ENCODE measurements at regions not wholly inside any gene's neighbourhood (a gene's known extent, or its start where the extent isn't known, plus 50 kb on each side); places are given as distances from the start of the nearest gene placed in this dataset.

DNA sequence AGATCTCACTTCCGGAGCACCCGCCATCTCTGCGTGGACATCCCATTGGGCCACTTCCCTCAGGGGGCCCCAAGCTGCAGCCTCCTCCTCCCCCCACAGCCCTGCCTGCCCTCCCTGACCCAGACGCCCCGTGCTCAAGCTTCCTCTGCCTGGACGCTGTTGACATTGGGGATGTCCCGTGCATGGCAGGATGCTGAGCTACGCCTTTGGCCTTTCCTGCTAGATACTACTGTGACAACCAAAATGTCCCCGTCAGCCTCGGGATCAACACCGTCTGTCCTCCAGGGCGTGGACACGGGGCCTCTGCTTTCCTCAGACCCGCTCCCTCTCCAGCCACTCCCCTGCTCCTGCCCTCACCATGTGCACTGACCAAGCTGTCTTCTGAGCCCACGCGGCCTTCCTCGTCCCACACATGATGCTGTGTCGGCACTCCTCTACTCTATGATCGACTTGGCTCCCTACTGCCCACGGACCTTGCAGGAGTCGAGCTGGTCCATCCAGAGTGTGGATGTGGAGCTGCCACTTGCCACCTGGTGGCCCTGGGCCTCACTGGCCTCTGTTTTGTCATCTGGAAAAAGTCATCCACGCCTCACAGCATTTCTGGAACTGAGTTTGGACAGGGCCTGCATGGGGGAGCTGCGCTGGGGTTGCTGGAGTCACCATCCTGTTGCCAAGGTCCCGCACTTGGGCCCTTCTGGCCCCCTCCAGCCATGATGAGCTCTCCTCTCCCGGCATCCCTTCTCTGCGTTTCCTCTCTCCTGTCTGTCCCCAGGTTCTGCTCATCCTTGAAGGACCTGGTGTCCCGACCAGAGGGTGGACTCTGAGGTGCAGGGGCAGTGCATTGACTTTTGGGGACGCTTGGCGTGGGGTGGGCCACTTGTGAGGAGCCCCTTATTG is 221.7 kb upstream of the CIBAR2 start:
- no peak overlapping the region for H2BK15ac ChIP-seq (ENCODE audit: low read depth, low read length)
- no peaks in the 10 kb centered on the region for H3K36me3 ChIP-seq (ENCODE audit: control insufficient read depth, insufficient read depth, low read length)
- ATAC-seq (ENCODE audit: low read depth) (no peak), DNase-seq (no peak)
- ChIA-PET CTCF (no interaction called here), POLR2A (ENCODE audit: unreplicated experiment) (no interaction called here)
- peaks cover 12% of the 10 kb centered on the region; the same call in 1 of the 2 replicates for H3K4me1 ChIP-seq (ENCODE audit: control insufficient read depth, insufficient read depth, low read length)
- no peaks in the 10 kb centered on the region for H3K27me3 ChIP-seq (ENCODE audit: control insufficient read depth, insufficient read depth, low read length)
- no peak overlapping the region for H2BK5ac ChIP-seq (ENCODE audit: low read depth, low read length, poor library complexity, severe bottlenecking)
- H2AK5ac ChIP-seq (ENCODE audit: low read depth, low read length) = 0 out of 2 replicates have a peak overlapping the region, but pooled peaks have one; percentile 10
- H3K4ac ChIP-seq (ENCODE audit: low read depth, low read length) = no peak overlapping the region
- no peaks in the 10 kb centered on the region for H3K9me3 ChIP-seq (ENCODE audit: control insufficient read depth, insufficient read depth, low read length)
- dilution Hi-C loops (cut with HindIII; ENCODE audit: low sequenced_read_pairs, unreplicated experiment) (no loop called here), in situ Hi-C loops (cut with MboI; ENCODE audit: low sequenced_read_pairs) (no loop called here), intact Hi-C loops (cut with micrococcal nuclease) (no loop called here)
- H4K91ac ChIP-seq (ENCODE audit: insufficient read depth, low read depth, low read length) = no peak overlapping the region
- H4K5ac ChIP-seq (ENCODE audit: low read depth, low read length) = no peak overlapping the region
- no peak overlapping the region for H2BK120ac ChIP-seq (ENCODE audit: low read depth, low read length)
- no peak overlapping the region for H2AFZ ChIP-seq (replicated peaks; ENCODE audit: low read length, poor library complexity)
- no peak overlapping the region for H3K27ac ChIP-seq (ENCODE audit: insufficient read depth, low read length)
- H3K9ac ChIP-seq (ENCODE audit: low read depth, low read length) = no peak overlapping the region
- H3K56ac ChIP-seq (ENCODE audit: extremely low read depth, insufficient read depth, low read length) = no peak overlapping the region
- no peak overlapping the region for H4K8ac ChIP-seq (ENCODE audit: low read depth in 2 of 2, low read length in 2 of 2)
- H3K18ac ChIP-seq (ENCODE audit: low read depth, low read length) = no peak overlapping the region
- peaks cover 3 to 55% of the 10 kb centered on the region in 2 experiments for H3K79me1 ChIP-seq (ENCODE audit: low read depth in 1 of 2, low read length in 2 of 2)
- no peak overlapping the region for H3K23ac ChIP-seq (ENCODE audit: low read depth, low read length)
- BruUV-seq (replicated peaks) = no TSS peak
- peaks cover 81% of the 10 kb centered on the region for H4K20me1 ChIP-seq (ENCODE audit: insufficient read depth, low read length)
- H3K9me1 ChIP-seq (ENCODE audit: insufficient read depth, low read length) = peaks cover 7% of the 10 kb centered on the region
- TF ChIP-seq SMC3 (IDR thresholded peaks at IDR 0.05; ENCODE audit: low read depth, low read length) = no peak
- H3K14ac ChIP-seq (replicated peaks; ENCODE audit: low read depth, low read length) = no peak overlapping the region
- WGBS, 2 experiments (ENCODE audit: extremely low coverage in 2 of 2, insufficient read length in 1 of 2) = 85% methylated on average over 13 of the region's 29 CpGs; no CpG with 5 or more reads in 1 of the 2 experiments
- no peak overlapping the region for H3K4me2 ChIP-seq (ENCODE audit: low read depth, low read length)
- no peak overlapping the region for H2AK9ac ChIP-seq (replicated peaks; ENCODE audit: low read depth, low read length, poor library complexity)
- no peak overlapping the region for H2BK20ac ChIP-seq (ENCODE audit: low read depth, low read length)
- H3K4me3 ChIP-seq (ENCODE audit: insufficient read depth, low read depth, low read length) = no peak overlapping the region

Data from IMR-90 (cell line).